ENCODE measurements at regions not wholly inside any gene's neighbourhood (a gene's known extent, or its start where the extent isn't known, plus 50 kb on each side); places are given as distances from the start of the nearest gene placed in this dataset.

DNA sequence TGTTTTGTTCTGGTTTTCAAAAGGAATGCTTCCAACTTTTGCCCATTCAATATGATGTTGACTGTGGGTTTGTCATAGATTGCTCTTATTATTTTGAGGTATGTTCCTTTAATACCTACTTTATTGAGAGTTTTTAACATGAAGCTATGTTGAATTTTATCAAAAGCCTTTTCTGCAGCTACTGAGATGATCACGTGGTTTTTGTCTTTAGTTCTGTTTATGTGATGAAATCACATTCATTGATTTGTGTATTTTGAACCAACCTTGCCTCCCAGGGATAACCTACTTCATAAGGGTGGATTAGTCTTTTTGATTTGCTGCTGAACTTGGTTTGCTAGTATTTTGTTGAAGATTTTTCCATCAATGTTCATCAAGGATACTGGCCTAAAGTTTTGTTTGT, 92.7 kb upstream of the TCF21 start:
- H3K36me3 ChIP-seq (ENCODE audit: control insufficient read depth, insufficient read depth, low read length) = no peaks in the 10 kb centered on the region
- no peak overlapping the region for H3K4me3 ChIP-seq (ENCODE audit: low read depth, low read length)
- H3K27me3 ChIP-seq (ENCODE audit: control insufficient read depth, insufficient read depth, low read length) = no peaks in the 10 kb centered on the region
- ChIA-PET CTCF (interaction anchor here (0.7 kb wide), 1 partner anchor 157 kb away, joined by 3 read pairs; no protein-coding TSS in a partner anchor), POLR2A (no interaction called here)
- TF ChIP-seq, protein P1, sequence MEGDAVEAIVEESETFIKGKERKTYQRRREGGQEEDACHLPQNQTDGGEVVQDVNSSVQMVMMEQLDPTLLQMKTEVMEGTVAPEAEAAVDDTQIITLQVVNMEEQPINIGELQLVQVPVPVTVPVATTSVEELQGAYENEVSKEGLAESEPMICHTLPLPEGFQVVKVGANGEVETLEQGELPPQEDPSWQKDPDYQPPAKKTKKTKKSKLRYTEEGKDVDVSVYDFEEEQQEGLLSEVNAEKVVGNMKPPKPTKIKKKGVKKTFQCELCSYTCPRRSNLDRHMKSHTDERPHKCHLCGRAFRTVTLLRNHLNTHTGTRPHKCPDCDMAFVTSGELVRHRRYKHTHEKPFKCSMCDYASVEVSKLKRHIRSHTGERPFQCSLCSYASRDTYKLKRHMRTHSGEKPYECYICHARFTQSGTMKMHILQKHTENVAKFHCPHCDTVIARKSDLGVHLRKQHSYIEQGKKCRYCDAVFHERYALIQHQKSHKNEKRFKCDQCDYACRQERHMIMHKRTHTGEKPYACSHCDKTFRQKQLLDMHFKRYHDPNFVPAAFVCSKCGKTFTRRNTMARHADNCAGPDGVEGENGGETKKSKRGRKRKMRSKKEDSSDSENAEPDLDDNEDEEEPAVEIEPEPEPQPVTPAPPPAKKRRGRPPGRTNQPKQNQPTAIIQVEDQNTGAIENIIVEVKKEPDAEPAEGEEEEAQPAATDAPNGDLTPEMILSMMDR (IDR thresholded peaks at IDR 0.05; ENCODE audit: insufficient read depth, low read depth, low read length) = no peak
- DNase-seq (ENCODE audit: low read depth) = no peak

DNA sequence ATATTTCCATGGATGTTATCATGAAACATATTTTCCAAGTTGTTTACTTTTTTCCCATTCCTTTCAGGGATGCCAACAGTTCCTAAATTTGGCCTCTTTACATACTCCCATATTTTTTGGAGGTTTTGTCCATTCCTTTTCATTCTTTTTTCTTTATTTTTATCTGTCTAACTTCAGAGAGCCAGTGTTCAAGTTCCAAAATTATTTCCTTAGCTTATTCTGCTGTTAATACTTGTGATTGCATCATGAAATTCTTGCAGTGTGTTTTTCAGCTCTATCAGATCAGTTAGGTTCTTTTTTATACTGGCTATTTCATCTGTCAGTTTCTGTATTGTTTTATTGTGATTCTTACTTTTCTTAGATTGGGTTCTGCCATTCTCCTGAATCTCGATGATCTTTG, 89.9 kb upstream of the TCF21 start:
- no peak for DNase-seq (ENCODE audit: low read depth)
- H3K4me3 ChIP-seq (ENCODE audit: low read depth, low read length) = no peak overlapping the region
- H3K27me3 ChIP-seq (ENCODE audit: control insufficient read depth, insufficient read depth, low read length) = no peaks in the 10 kb centered on the region
- ChIA-PET POLR2A (no interaction called here), CTCF (no interaction called here)
- H3K36me3 ChIP-seq (ENCODE audit: control insufficient read depth, insufficient read depth, low read length) = no peaks in the 10 kb centered on the region
- TF ChIP-seq, protein P1 (IDR thresholded peaks at IDR 0.05; ENCODE audit: insufficient read depth, low read depth, low read length) = no peak

DNA sequence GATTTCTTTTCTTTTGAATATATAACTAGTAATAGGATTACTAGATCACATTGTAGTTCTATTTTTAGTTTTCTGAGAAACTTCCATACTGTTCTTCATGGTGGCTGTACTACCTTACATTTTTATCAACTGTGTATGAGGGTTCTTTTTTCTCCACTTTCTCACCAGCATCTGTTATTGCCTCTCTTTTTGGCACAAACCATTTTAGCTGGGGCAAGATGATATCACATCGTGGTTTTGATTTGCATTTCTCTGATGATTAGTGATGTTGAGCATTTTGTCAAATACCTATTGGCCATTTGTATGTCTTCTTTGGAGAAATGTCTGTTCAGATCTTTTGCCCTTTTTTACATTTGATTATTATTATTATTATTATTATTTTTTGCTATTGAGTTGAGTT, 86.1 kb upstream of the TCF21 start:
- POLR2A ChIA-PET = no interaction called here
- H3K27me3 ChIP-seq (ENCODE audit: control insufficient read depth, insufficient read depth, low read length) = no peaks in the 10 kb centered on the region
- CTCF ChIA-PET = no interaction called here
- no peak for DNase-seq (ENCODE audit: low read depth)
- TF ChIP-seq, protein P1 (IDR thresholded peaks at IDR 0.05; ENCODE audit: insufficient read depth, low read depth, low read length) = no peak
- no peak overlapping the region for H3K4me3 ChIP-seq (ENCODE audit: low read depth, low read length)
- H3K36me3 ChIP-seq (ENCODE audit: control insufficient read depth, insufficient read depth, low read length) = no peaks in the 10 kb centered on the region

DNA sequence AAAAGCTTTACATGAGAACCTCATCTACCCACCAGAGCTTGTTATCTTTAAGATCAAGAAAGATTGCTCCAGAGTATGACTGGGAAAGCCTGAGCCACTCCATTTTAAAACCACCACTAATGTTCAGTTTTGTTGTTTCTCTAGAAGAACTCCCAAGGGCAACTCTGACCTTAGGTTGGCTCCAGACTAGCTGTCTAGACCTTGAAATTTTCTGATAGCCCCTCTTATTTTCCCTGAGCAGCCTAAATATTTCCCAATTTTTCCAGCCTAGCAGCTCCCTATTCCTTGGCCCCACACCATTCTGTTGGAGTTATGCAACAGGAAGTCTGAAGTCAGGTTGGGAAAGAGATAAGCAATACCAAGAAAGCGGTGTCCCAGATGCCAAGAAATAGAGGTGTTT, 84.6 kb upstream of the TCF21 start:
- Histone ChIP-seq H3K36me3 (ENCODE audit: control insufficient read depth, insufficient read depth, low read length) (no peaks in the 10 kb centered on the region), H3K27me3 (ENCODE audit: control insufficient read depth, insufficient read depth, low read length) (no peaks in the 10 kb centered on the region), H3K4me3 (ENCODE audit: low read depth, low read length) (no peak overlapping the region)
- ChIA-PET POLR2A (no interaction called here), CTCF (interaction anchor here (1.0 kb wide), 1 partner anchor 15 kb away, joined by 3 read pairs; no protein-coding TSS in a partner anchor)
- TF ChIP-seq, protein P1 (IDR thresholded peaks at IDR 0.05; ENCODE audit: insufficient read depth, low read depth, low read length) = no peak
- DNase-seq (ENCODE audit: low read depth) = no peak

DNA sequence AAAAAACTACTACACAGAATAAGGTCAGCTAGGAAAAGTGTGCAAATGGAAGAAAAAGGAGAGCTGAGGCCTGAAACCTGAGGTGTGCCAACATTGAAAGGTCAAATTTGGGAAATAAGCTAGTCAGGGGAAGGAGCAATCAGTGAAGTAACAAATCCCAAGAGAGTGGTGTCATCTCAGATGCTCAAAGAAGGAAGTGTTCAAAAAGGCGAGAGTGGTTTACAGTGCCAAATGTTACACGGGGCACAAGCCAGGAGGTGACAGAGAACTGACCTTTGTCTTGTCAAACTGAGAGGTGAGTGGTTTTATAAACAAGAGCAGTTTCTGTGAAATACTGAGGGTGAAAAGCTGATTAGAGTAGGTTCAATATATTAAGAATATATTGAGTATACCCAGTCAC, 83.0 kb upstream of the TCF21 start:
- H3K27me3 ChIP-seq (ENCODE audit: control insufficient read depth, insufficient read depth, low read length) = no peaks in the 10 kb centered on the region
- POLR2A ChIA-PET = no interaction called here
- H3K36me3 ChIP-seq (ENCODE audit: control insufficient read depth, insufficient read depth, low read length) = no peaks in the 10 kb centered on the region
- H3K4me3 ChIP-seq (ENCODE audit: low read depth, low read length) = no peak overlapping the region
- TF ChIP-seq, protein P1 (IDR thresholded peaks at IDR 0.05; ENCODE audit: insufficient read depth, low read depth, low read length) = no peak
- DNase-seq (ENCODE audit: low read depth) = no peak
- CTCF ChIA-PET = interaction anchor here (1.0 kb wide), 1 partner anchor 172 kb away, joined by 3 read pairs; no protein-coding TSS in a partner anchor

Measured in BJ (cell line).